GM18508 (cell line): ENCODE measurements at regions not wholly inside any gene's neighbourhood (a gene's known extent, or its start where the extent isn't known, plus 50 kb on each side); places are given as distances from the start of the nearest gene placed in this dataset.

Experiments
- ATAC-seq: cut with Tn5 transposase; IDR thresholded peaks from one replicate; pipeline ENCODE4 v1.9.1; 2021; ENCODE audit warnings: moderate number of reproducible peaks; ENCODE audit not compliant: insufficient read depth, unreplicated experiment

DNA sequence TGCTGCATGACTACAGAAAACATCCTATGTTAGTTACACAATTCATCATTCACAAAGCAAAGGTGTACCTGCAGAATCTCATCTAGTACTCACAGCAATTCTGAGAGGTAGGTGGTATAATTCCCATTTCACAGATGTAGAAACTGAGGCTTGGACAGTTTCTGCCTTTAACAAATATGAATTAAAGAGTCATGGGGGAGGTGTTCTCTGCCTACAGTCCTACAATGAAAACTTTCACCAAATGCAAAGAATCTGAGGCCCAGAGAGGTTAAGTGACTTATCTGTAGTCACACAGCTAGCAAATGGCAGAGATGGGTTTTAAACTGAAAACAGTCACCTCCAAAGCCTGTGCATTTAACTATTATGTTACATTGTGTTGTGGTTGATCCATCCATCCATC is 171.6 kb upstream of the WSCD2 start:
- ATAC-seq, result no peak

DNA sequence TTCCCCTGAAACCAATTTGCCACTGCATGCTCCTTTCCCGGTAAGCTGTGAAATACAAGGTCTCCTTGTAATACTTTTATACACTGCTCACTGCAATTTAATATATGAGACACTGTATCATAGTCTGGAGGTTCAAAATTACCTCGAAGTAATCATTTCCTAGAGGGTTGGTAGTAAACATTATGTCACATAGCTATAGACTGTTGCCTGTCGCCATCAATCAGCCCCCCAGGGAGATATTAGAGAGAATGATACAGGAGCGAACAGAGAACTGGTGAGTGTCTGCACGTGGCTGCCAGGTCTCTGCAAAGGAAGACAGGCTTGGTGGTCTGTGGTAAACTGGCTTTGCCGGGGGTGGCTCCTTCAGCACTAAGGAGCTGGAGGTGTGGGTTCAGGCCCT is 165.5 kb upstream of the WSCD2 start:
- ATAC-seq, result no peak

DNA sequence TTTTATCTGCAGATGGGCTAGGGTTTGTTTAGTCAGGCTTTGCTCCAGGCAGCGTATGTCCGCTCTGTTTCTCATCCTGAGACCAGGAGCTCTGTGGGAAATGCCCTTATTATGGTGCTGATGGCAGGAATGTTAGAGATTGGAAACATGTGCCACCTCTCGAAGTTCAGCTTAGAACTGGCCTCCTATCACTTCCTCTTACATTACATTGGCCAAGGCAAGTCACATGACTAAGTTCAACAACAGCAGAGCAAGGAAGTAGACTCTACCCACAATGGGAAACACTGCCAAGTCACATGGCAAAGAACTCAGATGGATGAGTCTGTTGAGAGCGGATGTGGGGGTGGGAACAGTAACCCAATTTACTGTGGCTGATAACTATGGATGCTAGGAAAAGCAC is 161.9 kb upstream of the WSCD2 start:
- no peak for ATAC-seq

DNA sequence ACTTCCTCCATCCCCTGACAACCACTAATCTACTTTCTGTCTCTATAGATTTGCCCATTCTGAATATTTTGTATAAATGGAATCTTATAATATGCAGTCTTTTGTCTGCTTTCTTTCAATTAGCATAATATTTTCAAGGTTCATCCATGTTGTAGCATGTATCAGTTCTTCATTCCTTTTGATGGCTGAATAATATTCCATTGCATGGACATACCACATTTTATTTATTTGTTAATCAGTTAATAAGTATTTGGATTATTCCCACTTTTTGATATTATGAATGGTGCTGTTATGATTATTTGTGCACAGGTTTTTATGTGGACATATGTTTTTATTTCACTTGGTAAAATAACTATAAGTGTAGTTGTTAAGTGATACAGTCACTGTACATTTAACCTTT is 155.1 kb upstream of the WSCD2 start:
- ATAC-seq, result no peak

DNA sequence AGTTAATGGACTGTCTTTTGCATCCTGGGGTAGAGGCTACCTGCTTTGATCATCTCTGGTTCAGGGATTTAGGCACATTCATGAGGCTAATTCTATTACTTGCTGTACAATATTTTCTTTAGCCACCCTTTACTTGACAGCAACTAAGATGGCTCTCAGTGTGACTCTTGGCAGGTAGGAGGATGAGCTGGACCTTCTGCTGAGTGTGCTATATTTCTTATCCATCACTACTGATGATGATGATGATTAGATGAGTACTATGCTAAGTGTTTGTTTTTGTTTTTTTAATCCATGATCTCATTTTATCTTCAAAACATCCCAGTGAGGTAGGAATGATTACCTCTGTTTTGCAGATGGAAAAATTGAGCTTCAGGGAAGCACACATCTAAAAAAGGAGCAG is 152.8 kb upstream of the WSCD2 start:
- ATAC-seq, result no peak

DNA sequence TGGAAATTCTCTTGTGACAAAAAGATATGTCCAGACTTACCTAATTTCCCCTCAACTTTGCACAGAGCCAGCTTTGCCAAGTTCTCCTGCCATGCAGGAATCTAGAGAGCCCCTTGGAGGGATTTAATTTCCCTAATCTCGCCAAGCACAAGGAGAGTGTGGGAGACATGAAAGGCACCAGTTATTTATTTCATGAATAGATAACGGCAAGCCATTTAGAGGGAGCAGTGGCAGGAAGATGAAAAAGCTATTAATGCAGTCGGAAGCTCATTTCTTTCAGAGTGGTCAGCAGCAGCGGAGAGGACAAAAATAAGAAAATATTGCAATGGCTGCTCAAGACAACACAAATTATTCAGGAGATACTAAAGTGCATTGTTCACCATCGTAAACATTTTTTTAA is 150.9 kb upstream of the WSCD2 start:
- no peak for ATAC-seq

DNA sequence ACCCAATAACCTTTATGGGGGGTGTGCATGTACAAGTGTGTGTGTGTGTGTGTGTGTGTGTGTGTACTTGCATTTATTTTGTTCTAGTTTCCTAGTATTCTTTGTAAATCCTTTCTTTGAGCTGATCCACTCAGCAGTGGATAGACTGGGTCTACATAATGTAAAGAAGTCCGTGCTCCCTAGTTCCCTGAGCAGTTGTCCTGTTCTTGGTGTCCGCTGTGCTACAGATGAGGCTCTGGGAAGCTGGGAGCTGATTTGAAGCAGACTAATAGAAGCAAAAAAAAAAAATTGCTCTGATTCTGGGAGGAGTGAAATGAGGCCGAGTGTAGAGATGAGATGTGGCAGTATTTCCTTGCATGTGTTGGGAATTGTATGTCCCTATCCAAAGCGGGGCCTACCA is 150.4 kb upstream of the WSCD2 start:
- ATAC-seq, result no peak

DNA sequence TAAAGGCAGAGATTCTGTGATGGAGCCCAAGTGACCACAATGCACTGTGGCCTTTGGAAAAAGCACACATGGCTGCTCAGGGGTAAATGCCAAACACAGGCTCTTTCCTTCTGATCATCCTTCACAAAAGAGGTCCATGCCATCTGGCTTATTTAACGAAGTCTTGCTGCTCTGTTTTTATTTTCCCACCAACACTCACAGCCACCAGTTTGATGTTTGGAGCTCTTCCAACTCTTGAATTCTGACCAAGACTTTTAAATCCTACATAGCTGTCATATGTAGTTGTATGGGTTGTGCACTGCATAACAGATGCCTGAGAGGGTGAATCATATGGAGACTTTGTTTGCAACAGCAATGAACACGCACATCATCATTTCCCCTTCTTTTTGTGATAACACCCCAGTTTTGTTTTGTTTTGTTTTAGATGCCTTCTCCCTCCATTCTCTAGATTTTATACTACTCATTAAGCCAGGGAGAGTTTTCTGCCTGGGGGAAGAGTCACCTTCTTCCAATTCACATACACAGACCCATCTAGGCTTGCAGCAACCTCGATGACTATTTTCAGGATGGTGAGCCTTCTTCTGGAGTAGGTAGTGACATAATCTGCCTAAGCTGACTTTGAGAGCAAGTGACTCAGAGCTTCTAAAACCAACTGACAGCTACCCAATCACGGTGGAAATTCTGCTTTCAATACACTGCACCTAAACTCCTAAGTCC is 145.2 kb upstream of the WSCD2 start:
- ATAC-seq, result no peak

DNA sequence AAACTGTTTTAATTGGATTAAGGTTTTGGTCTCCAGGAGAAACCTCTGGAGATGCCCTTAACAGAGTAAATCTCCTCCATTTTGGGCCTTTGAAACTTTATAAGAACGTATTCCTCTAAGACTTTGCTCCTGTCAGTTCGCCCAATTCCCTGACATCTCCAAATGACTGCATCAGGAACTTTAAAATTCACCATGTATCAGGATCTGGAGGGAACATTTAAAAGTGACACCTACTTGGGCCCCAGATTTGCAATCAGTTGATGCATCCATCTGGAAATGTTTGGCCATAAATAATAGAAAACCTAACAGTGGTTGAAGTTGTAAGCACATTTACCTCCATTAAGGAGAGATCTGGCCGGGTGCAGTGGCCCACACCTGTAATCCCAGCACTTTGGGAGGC is 144.1 kb upstream of the WSCD2 start:
- no peak for ATAC-seq

DNA sequence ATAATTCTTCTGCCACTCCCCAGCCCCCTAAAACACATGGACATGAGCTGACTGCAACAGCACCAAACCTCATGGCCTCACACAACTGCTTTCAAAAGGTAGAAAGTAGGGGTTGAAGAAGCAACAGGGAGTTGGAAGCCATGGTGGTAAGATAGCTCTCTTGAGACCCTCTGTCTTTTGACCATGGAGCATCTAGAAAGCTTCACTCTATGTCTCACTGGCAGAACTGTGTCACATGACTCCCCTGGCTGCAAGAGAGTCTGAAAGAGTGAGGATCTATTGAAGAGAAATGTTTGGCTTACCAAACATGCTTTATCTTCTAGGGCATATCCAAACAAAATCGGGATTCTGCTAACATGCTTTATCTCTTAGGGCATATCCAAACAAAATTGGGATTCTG is 142.9 kb upstream of the WSCD2 start:
- no peak for ATAC-seq

DNA sequence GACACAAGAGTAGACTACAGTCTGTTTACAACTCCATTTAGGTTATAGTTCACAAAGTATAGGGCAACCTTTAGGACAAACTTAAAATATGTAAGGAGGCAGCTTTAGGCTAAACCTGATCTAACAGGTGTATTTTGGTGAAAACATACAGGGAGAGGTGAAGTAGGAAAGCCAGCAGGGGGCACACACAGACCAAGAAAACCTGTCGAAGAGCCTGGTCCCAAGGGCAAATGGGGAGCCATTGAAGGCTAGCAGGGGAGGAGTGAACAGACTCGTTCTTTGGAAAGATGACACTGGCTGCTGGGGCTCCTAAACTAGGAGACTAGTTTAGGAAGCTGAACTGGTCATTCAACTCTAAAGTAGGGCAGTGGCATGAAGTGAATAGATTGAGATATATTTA is 138.8 kb upstream of the WSCD2 start:
- no peak for ATAC-seq

DNA sequence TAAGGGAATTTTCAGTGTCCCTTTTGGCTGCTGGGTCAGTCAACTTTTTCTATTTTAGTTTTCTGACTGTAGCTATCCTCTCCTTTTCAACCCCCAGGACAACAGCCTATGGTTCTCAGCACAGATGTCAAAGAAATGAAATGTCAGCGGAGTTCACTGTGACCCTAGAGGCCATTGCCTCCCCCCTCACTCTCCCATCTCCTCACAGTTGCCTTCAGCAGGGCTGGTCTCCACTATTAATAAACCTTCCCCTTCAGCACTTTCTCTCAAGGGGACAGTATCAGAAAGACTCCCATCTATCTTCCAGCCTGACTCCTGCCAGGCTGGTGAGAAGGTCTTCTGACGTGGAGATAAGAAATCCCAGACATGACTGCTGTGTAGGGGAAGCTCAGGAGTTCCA is 137.1 kb upstream of the WSCD2 start:
- ATAC-seq, result no peak

DNA sequence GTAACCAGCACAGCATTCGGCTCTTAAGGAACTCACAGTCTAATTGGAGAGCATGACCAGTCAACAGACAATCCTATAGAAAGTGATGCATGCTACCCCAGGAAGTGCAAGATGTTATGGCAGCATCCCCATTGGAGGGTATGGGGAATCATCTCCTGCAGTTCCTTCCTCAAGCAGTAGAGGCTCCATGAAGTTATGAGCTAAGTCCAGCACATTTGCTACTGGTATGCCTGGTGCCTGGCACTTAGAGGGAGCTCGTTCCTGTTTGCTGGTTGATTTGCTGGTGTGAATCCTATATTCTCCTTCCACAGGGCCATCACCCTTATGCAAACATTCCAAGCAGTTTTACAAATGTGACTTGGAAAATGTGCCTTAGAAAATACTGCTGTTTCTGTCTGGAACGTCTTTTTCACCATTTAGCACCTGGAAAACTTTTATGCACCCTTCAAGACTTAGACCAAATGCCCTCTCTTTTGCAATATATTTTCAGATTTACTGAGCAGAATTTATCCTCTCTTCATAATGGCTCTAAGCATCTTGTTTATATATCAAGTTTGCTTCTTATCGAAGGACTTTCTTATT is 136.1 kb upstream of the WSCD2 start:
- ATAC-seq, result no peak

DNA sequence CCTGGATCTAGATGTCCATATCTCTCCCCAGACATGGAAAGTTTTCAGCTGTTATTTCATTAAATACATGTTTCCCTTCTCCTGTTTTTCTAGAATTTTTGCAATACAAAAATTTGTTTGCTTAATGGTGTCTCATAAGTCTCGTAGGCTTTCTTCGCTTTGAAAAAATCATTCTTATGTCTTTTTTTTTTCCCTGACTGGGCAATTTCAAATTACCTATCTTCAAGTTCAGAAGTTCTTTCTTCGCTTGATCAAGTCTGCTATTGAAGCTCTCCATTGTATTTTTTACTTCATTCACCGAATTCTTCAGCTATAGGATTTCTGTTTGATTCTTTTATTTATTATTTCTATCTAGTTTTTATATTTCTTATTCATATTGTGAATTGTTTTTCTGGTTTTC is 130.2 kb upstream of the WSCD2 start:
- no peak for ATAC-seq

DNA sequence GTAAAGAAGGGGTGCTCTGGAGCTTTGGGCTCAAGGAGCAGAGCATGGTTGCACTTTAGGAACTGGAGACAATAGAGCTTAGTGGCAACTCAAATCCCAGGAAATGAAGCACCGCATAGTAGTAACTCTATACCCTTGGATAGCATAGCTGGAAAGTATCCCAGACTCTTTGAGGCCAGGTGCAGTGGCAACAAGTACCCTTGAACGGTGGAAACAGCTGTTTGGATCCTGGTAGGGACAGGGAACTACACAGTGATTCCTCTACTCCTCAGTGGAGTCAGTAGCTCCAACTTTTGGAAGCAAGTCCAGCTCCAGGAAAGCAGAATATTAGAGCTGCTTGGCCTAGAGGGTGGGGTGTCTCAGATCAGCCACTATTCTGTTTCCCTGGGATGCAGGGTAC is 129.0 kb upstream of the WSCD2 start:
- no peak for ATAC-seq

DNA sequence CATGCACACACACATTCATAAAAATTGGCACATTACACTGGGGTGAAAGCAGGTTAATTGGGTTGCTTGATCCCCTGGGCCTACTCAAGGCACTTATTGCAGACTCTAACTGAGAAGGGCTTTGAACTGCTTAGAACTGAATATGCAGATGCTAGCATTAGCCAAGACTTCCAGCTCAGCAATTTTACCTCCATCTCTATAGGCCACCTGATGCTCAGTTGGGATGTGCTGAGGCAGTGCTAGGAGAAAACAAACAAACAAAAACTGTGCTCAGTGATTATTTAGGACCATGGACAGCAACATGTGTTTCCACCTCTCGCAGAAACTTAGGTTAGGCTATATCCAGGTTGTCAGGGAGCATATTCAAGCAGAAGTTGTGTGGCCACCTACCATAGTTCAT is 124.8 kb upstream of the WSCD2 start:
- ATAC-seq, result no peak

DNA sequence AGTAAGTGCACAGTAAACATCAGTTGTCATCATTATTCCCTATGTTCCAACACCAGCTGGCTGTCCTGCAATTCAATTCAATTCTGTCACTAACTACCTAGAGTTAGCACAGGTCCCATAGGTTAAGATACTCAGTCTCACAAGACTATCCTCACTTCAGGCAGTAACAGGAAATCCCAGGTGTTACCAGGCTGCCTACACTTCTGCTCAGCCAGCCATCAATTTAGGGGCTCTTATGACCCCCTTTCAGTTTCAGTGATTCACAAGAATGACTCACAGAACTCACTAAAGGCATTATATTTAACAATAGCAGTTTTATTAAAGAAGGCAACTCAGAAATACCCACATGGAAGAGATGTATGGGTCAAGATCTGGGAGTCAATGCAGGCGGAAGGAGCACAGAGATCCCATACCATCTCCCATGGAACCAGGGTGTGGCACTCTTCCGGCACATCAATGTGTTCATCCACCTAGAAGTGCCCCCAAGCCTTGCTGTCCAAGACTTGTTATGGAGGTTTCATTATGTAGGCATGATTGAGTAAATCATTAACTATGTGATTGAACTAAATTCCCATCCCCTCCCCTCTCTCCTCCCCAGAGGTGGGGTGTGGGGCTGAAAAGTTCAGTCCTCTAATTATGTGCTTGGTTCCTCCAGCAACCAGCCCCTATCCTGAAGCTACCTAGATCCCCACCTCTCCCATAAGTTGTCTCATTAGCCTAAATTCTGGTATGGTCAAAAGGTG is 120.8 kb upstream of the WSCD2 start:
- no peak for ATAC-seq

DNA sequence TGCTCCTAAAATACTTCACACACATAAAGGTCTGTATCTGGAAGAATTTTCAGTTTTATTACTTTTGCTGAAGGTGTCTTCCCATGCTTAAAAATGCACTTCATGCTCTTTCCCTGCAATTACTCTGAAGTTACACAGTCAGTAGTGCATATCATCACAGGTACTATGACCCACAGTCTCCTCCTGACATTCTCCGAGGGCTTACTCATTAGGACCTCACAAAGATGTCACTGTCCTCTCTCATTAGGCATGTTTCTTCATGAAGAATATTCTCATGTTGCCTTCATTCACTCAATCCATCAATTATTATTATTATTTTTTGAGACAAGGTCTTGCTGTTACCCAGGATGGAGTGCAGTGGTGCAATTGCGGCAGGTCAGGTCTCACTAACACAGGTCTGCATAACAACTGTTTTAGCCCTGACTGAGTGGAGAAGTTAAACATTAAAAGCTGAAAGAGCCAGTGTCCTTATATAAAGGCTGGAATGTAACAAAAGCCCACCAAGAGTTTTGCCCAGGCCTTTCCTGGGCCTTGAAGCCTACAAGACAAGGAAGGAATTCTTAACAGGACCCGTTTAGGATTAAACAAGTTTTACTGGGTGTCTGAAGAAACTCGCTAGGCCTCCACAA is 119.5 kb upstream of the WSCD2 start:
- no peak for ATAC-seq

DNA sequence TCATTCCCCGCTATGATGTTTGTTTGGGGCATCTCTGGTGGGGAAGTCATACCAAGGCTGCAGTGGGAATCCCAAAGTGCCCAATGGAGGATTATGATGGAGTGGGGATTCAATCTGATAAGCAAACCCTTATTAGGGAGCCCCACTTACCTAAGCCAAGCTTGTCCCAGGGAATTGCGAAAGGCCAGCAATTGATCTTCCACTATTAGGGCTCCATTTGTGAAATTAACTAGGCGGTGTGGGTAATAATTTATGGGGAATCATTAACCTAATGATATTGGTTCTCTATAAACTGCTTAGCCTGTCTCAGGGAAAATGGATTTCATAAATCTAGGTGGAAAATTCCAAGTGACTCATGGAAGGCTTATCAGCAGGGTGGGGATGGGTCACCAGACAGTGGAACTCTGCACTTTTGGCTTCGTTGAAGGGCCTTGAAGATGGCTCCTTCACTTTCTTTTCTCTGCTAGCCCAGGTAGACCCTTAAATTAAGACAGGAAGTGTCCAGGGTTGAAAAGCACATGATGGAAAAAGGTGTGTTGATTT is 113.0 kb upstream of the WSCD2 start:
- ATAC-seq, result no peak

DNA sequence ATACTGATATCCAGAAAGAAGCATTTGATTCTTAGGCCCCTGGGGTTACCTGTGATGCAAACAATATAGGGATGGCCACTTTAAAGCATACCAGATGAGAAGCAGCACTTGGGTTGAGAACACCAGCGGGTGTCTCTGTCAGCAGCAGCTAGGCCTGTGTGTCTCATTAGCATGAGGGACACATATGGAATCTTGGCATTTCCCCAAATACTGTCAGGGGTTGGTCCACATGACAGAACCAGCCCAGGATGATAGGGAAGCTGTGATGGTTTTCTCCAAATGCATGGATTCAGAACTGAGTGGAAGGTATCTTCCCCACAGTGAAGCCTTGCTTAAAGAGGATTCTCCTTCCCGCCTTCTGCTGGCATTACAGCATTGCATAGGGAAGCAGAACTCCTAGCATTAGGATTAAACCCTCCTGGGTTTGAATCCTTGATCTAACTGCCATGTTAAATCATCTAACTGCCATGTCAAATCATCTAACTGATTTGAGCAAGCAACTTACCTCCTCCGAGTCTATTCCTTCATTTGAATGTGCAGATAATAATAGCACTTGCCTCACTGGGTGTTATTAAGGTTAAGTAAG is 111.5 kb upstream of the WSCD2 start:
- no peak for ATAC-seq

DNA sequence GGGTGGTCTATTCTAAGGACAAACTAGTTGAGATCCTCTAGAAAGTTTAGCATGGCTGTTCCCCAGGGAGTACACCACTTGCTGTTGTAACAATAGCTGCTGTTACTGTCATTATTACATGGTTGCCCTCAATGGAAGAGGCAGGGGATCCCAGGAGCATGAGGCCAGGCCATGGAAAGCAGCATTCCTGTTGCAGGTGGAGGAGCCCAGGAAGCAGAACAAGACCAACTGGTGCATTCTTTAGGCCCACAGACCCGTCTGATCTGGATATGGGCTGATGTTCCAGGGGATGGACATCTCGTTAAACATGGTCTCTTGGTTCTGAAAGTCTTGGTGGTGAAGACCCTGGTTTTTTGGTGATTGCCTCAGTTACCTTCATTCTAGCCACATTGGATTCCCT is 109.2 kb upstream of the WSCD2 start:
- ATAC-seq, result no peak
